Vagina (tissue), 2 donors: ENCODE measurements at regions not wholly inside any gene's neighbourhood (a gene's known extent, or its start where the extent isn't known, plus 50 kb on each side); places are given as distances from the start of the nearest gene placed in this dataset.

Experiments used
- DNase-seq, 2 donors: peaks; one replicate each; pipeline ENCODE4 v3.0.0-alpha.2; 2017; ENCODE audit errors: extremely low spot score in 2 of 2
- H3K27ac ChIP-seq: fragments of 200-600 bp; sonication (generic); one replicate; pipeline ENCODE4 v1.5.1; 2019
- H3K27me3 ChIP-seq: fragments of 200-600 bp; sonication (generic); one replicate; pipeline ENCODE4 v1.5.1; 2019
- H3K36me3 ChIP-seq, 2 donors: fragments of 200-600 bp; sonication (generic); one replicate each; pipeline ENCODE4 v1.5.1; 2017 to 2019
- H3K4me1 ChIP-seq: fragments of 200-600 bp; sonication (generic); one replicate; pipeline ENCODE4 v1.5.1; 2019
- H3K4me3 ChIP-seq, 2 donors: fragments of 200-600 bp; sonication (generic); 1 replicate in 1 of 2; 2 replicates in 1 of 2; pipeline ENCODE4 v1.5.1; 2016 to 2019
- H3K9me3 ChIP-seq: fragments of 200-600 bp; sonication (generic); one replicate; pipeline ENCODE4 v1.5.1; 2019
- POLR2A ChIP-seq, 2 donors: fragments of 450-650 bp; IDR thresholded peaks; one replicate each; pipeline ENCODE4 v1.6.1; 2017; ENCODE audit warnings: antibody characterized with exemption in 2 of 2, mild to moderate bottlenecking in 2 of 2, moderate library complexity in 2 of 2
- POLR2AphosphoS5 ChIP-seq, 2 donors: sonication (generic); formaldehyde crosslinking; IDR thresholded peaks; one replicate each; pipeline ENCODE4 v1.9.0; 2017; ENCODE audit warnings: antibody characterized with exemption in 2 of 2, mild to moderate bottlenecking in 2 of 2, low read depth in 1 of 2; ENCODE audit not compliant: insufficient read depth in 1 of 2
- intact Hi-C: fragments of 100-400 bp; cut with DNase I; formaldehyde crosslinking; loops from one replicate; pipeline ENCODE4 v1.15.1; 2023
- TF ChIP-seq, protein P1 (sequence below), 3 experiments: fragments of 450-650 bp in 2 of 3; fragments of 200-600 bp in 1 of 3; sonication (generic) in 1 of 3; IDR thresholded peaks; one replicate each; pipeline ENCODE4 v1.5.1; 2017 to 2019; ENCODE audit warnings: antibody characterized with exemption in 3 of 3, mild to moderate bottlenecking in 2 of 3, moderate library complexity in 2 of 3

DNA sequence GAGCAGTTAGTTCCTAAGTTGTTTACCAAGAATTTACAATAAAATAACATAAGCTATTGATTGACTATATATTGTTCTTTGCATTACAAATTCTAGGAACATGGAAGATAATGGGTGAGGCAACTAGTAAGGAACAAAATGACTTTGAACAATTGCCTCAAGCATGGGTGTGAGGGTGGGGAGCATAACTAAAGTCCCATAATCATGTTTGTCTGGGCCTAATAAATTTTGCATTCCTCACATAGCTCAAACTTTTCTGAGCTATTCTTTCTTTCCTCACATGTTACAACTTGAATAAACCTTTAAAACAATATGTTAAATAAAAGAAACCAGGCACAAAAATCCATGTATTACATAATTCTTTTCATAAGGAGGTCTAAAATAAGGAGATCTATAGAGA is 1066.1 kb downstream of the NR2F1-AS1 start:
- Histone ChIP-seq H3K27ac (no peak overlapping the region), H3K27me3 (no peaks in the 10 kb centered on the region), H3K4me3 (no peak overlapping the region), H3K36me3 (no peaks in the 10 kb centered on the region), H3K9me3 (peaks cover 4% of the 10 kb centered on the region), H3K4me1 (no peaks in the 10 kb centered on the region)
- intact Hi-C loops = no loop called here
- TF ChIP-seq, protein P1, sequence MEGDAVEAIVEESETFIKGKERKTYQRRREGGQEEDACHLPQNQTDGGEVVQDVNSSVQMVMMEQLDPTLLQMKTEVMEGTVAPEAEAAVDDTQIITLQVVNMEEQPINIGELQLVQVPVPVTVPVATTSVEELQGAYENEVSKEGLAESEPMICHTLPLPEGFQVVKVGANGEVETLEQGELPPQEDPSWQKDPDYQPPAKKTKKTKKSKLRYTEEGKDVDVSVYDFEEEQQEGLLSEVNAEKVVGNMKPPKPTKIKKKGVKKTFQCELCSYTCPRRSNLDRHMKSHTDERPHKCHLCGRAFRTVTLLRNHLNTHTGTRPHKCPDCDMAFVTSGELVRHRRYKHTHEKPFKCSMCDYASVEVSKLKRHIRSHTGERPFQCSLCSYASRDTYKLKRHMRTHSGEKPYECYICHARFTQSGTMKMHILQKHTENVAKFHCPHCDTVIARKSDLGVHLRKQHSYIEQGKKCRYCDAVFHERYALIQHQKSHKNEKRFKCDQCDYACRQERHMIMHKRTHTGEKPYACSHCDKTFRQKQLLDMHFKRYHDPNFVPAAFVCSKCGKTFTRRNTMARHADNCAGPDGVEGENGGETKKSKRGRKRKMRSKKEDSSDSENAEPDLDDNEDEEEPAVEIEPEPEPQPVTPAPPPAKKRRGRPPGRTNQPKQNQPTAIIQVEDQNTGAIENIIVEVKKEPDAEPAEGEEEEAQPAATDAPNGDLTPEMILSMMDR (IDR thresholded peaks at IDR 0.05) = no peak
- TF ChIP-seq POLR2A (IDR thresholded peaks at IDR 0.05) = no peak
- DNase-seq = no peak

DNA sequence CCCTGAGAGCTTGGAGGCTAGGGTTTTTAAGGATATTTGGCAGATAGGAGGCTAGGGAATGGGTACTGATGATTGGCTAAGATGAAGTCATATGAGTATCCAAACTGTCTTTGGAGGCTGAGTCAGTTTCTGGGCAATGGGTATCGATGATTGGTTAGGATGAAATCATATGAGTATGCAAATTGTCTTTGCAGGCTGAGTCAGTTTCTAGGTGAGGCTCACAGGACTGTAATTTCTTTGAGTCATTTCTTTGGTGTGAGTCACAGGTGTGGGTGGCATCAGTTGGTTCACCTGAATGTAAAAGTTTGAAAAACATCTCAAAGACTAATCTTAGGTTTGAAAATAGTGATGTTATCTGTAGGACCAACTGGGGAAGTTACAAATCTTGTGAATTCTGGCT is 1068.0 kb downstream of the NR2F1-AS1 start:
- TF ChIP-seq, protein P1 (IDR thresholded peaks at IDR 0.05) = no peak
- no peak for TF ChIP-seq POLR2AphosphoS5 (IDR thresholded peaks at IDR 0.05; ENCODE audit: insufficient read depth in 1 of 2, low read depth in 1 of 2)
- TF ChIP-seq POLR2A (IDR thresholded peaks at IDR 0.05) = no peak
- H3K27ac ChIP-seq = no peak overlapping the region
- H3K4me3 ChIP-seq = no peak overlapping the region
- H3K4me1 ChIP-seq = no peaks in the 10 kb centered on the region
- no peak for DNase-seq
- H3K9me3 ChIP-seq = peaks cover 4% of the 10 kb centered on the region
- H3K27me3 ChIP-seq = no peaks in the 10 kb centered on the region
- intact Hi-C loops = no loop called here
- H3K36me3 ChIP-seq = no peaks in the 10 kb centered on the region

DNA sequence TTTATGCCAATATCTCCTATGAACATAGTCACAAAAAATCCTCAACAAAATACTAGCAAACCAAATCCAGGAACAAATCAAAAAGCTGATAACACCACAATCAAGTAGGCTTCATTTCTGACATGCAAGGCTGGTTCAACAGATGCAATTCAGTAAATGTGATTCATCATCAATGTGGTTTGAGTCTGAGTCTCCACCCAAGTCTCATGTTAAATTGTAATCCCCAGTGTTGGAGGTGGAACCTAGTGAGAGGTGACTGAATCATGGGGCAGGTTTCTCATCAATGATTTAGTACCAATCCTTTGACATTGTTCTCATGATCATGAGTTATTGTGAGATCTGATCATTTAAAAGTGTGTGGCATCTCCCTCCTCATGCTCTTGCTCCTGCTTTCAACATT is 1072.7 kb downstream of the NR2F1-AS1 start:
- TF ChIP-seq POLR2AphosphoS5 (IDR thresholded peaks at IDR 0.05; ENCODE audit: insufficient read depth in 1 of 2, low read depth in 1 of 2) = no peak
- TF ChIP-seq, protein P1 (IDR thresholded peaks at IDR 0.05) = no peak
- Histone ChIP-seq H3K27me3 (no peaks in the 10 kb centered on the region), H3K4me1 (no peaks in the 10 kb centered on the region), H3K9me3 (peaks cover 4% of the 10 kb centered on the region), H3K36me3 (no peaks in the 10 kb centered on the region), H3K27ac (no peak overlapping the region), H3K4me3 (no peak overlapping the region)
- intact Hi-C loops = no loop called here
- no peak for DNase-seq

DNA sequence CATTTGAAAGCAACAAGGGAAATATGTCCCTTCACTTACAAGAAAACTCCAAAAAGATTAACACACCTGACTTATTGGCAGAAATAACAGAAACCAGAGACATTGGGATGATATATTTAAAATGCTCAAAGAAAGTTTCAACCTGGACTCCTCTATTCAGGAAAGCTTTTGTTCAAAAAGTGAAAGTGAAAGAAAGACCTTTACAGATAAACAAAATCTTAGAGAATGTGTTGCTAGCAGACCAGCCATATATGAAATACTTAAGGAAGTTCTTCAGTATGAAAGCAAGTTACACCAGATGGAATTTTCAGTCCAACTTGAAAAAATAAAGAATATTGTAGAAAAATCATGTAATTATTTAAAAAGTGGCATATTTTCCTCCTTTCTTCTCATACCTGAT is 1075.1 kb downstream of the NR2F1-AS1 start:
- Histone ChIP-seq H3K27ac (no peak overlapping the region), H3K27me3 (no peaks in the 10 kb centered on the region), H3K36me3 (no peaks in the 10 kb centered on the region), H3K4me1 (no peaks in the 10 kb centered on the region), H3K9me3 (no peaks in the 10 kb centered on the region), H3K4me3 (no peak overlapping the region)
- intact Hi-C loops = no loop called here
- DNase-seq = no peak
- TF ChIP-seq, protein P1 (IDR thresholded peaks at IDR 0.05) = no peak
- TF ChIP-seq POLR2AphosphoS5 (IDR thresholded peaks at IDR 0.05; ENCODE audit: insufficient read depth in 1 of 2, low read depth in 1 of 2) = no peak
- TF ChIP-seq POLR2A (IDR thresholded peaks at IDR 0.05) = no peak

DNA sequence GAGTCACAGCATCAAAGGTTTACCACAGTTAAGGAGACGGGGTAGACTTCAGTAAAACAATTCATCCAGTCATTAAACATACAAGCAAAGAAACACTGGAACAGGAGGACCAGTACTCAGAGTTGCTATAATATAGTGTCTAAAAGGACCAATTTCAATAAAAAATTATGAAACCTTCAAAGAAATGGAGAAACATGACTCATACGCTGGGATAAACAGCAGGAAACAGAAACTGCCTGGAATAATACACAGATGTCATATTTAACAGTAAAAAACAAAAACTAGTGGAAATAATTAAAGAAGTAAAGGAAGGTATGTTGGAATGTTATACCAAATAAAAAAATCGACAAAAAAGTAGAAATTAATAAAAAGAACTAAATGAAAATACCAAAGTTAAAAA is 1075.9 kb downstream of the NR2F1-AS1 start:
- intact Hi-C loops = no loop called here
- TF ChIP-seq POLR2A (IDR thresholded peaks at IDR 0.05) (no peak), POLR2AphosphoS5 (IDR thresholded peaks at IDR 0.05; ENCODE audit: insufficient read depth in 1 of 2, low read depth in 1 of 2) (no peak)
- TF ChIP-seq, protein P1 (IDR thresholded peaks at IDR 0.05) = no peak
- Histone ChIP-seq H3K9me3 (no peaks in the 10 kb centered on the region), H3K4me1 (no peaks in the 10 kb centered on the region), H3K4me3 (no peak overlapping the region), H3K36me3 (no peaks in the 10 kb centered on the region), H3K27ac (no peak overlapping the region), H3K27me3 (no peaks in the 10 kb centered on the region)
- no peak for DNase-seq
